Stimulated activated naive CD8-positive, alpha-beta T cell treated with anti-CD3 and anti-CD28 coated beads, Interleukin-15, Interleukin-2, amounts not matched to agents 100 ng/mL and 50 ng/mL, for 24 hours (primary cell): ENCODE measurements at regions not wholly inside any gene's neighbourhood (a gene's known extent, or its start where the extent isn't known, plus 50 kb on each side); places are given as distances from the start of the nearest gene placed in this dataset.

ENCODE experiments used
- H3K27ac Mint-ChIP-seq: one replicate; pipeline ENCODE4 v1.8.0; 2021; ENCODE audit warnings: mild to moderate bottlenecking, mixed read lengths
- H3K27me3 Mint-ChIP-seq: one replicate; pipeline ENCODE4 v1.8.0; 2021; ENCODE audit warnings: mixed read lengths
- H3K36me3 Mint-ChIP-seq: one replicate; pipeline ENCODE4 v1.8.0; 2021; ENCODE audit warnings: low read depth, mixed read lengths
- H3K4me1 Mint-ChIP-seq: one replicate; pipeline ENCODE4 v1.8.0; 2021; ENCODE audit warnings: low read depth, mixed read lengths
- H3K4me3 Mint-ChIP-seq: one replicate; pipeline ENCODE4 v1.8.0; 2021; ENCODE audit warnings: mild to moderate bottlenecking, mixed read lengths
- H3K9me3 Mint-ChIP-seq: one replicate; pipeline ENCODE4 v1.8.0; 2021; ENCODE audit warnings: mixed read lengths

DNA sequence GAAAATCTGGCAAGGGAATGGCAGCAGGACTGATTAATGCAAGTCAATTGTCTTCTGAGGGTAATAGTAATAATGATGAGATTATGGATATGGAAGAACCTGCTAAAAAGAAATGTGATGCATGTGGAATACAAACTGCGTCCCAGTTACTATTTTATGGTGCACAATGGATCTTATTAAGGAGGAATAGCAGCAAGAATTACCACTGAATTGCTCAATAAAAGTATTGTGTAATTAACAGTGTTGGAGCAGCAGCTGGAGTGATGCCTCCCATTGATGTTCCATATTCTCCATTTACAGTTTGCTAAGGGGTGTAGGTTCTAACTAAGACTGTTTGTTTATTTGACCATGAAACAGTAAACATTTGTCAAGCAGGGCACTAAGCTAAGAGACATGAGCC is 167.9 kb downstream of the HRH4 start:
- no peaks in the 10 kb centered on the region for H3K9me3 Mint-ChIP-seq
- no peaks in the 10 kb centered on the region for H3K4me1 Mint-ChIP-seq
- no peaks in the 10 kb centered on the region for H3K36me3 Mint-ChIP-seq
- no peak overlapping the region for H3K27ac Mint-ChIP-seq
- no peak overlapping the region for H3K4me3 Mint-ChIP-seq
- H3K27me3 Mint-ChIP-seq = peaks cover 11% of the 10 kb centered on the region

DNA sequence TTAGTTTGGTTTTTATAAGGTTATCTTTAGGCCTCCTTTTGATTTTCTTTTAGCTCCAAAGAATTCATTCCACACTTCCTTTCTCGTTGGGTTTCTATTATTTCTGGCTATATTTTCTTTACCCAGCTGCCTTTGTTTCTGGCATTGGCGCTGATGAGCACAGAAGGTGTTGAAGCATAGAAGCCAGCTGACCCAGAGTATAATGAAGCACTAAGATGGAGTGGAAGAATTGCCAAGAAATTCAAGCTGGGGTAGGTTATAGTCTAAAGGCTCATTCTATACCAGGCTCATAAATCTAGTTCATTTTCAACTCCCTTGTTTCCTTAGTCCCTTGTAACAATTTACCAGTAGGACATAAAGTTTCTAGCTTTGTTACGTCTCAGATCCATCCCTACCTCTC is 169.5 kb downstream of the HRH4 start:
- Mint-ChIP-seq H3K9me3 (no peaks in the 10 kb centered on the region), H3K27me3 (peaks cover 11% of the 10 kb centered on the region), H3K4me3 (no peak overlapping the region), H3K36me3 (no peaks in the 10 kb centered on the region), H3K4me1 (no peaks in the 10 kb centered on the region), H3K27ac (no peak overlapping the region)

DNA sequence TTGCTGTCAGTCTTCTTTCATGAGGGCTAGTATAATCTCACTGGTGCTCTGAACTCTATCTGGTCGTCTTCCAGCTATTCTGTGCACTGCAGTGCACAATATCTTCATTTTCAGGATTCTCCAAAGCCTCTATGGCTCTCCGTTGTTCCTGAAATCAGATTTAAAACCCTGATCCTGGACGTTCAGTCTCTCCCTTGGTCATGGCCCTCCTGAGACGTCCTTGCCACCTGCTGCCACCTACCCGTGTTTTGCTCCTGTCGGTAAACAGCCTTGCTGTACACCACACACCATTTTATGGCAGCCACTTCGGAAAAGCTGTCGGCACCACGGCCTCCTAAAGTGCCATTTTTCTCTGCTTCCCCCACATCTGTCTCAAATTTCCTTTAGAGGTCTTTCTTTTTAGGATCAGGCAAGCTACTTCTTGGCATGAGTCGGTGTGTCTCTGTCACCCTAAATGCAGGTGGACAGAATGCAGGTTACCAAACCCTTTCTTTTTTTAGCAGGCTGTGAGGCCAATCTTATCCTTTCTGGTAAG is 170.0 kb downstream of the HRH4 start:
- no peak overlapping the region for H3K27ac Mint-ChIP-seq
- no peak overlapping the region for H3K4me3 Mint-ChIP-seq
- no peaks in the 10 kb centered on the region for H3K9me3 Mint-ChIP-seq
- peaks cover 11% of the 10 kb centered on the region for H3K27me3 Mint-ChIP-seq
- no peaks in the 10 kb centered on the region for H3K4me1 Mint-ChIP-seq
- no peaks in the 10 kb centered on the region for H3K36me3 Mint-ChIP-seq

DNA sequence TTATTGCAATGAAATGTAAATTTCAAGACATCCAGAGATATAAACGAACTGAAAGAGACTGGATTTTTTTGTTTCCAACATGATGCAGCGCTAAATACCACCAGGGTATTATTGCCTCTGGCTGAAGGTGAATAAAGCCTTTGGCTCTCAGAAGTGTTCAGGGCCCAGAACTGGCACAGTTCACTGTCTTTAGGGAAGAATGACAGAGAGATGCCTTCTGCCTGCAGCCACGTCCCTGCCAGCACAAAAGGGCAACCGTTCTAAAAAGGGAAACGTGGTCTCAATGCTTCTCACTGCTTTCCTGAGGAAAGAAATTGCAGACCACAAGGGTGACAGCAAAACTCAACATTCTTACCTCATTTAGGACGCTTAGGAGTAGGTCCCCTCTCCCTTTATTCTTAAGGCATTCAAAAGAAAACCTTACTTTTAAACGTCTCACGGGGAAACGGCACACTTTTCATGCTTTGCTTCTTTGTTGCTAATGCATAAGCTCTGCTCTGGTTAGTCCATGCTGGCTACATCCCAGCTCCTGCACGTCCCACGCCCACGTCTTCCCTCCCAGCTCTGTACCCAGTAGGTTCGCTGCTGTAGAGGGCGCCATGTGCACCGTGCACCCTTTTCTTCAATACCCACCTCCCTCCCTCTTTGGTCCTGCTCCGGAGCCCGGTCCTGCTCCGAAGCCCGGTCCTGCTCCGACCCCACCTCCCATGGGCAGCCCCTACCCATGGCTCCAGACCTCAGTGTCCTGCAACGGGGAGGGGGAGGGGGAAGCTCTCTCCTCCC is 171.0 kb downstream of the HRH4 start:
- Mint-ChIP-seq H3K36me3 (no peaks in the 10 kb centered on the region), H3K4me3 (no peak overlapping the region), H3K27ac (no peak overlapping the region), H3K27me3 (peaks cover 11% of the 10 kb centered on the region), H3K4me1 (no peaks in the 10 kb centered on the region), H3K9me3 (no peaks in the 10 kb centered on the region)

DNA sequence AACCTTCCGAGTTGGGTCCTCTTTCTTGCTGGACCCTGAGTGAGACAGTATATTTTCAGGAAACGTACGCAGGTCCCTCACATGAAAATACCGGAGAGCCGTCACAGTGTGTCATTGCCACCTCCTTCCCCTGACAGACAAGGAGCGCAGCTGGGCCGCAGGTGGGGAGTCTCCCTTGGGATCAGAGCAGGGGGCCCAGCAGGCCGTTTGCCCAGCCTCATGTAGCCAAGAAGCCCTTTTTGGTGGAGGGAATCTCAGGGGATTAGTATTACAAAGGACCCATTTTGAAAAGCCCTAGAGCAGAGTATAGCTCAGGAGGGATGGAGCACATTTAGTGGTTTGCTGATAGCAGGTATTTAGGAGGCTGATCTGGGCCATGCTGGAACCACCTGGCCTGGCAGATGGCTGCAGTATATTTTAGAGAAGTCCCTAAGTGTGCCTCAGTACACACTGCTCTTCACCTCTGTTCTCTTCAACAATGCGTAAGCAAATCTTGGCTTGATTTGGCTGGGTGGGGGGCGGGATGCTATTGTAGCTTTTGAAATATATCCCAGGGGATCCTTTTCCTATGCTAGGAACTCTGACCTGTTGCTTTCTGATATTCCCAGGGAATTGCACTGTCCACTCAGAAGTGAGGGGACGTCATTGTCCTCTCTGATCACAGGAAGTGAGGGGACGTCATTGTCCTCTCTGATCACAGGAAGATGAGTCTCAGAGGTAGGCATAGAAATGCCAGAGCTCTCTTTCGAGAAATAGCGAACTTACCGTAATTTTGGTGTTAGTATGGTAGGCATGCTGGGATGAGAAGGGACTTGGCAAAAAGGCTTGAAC is 171.9 kb downstream of the HRH4 start:
- Mint-ChIP-seq H3K36me3 (no peaks in the 10 kb centered on the region), H3K27ac (no peak overlapping the region), H3K4me3 (no peak overlapping the region), H3K4me1 (no peaks in the 10 kb centered on the region), H3K9me3 (no peaks in the 10 kb centered on the region), H3K27me3 (peaks cover 11% of the 10 kb centered on the region)

DNA sequence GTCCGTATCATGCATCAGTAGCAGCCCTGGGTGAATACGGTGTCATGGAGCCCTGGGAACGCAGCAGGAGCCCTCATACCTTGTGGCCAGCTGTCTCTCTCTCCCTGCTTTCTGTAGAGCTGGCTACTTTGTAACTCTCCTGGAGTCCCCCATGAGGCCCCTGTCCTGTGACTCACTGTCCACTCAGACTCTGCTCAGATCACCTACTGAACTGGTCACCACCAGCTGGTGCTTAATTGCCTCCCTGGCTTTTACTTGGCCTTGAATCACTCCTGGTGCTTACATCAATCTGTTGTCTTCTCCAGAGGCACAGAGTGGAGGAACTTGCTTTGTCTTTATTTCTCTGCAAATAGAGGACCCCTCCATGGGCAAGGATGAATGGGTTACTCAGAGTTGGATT is 172.7 kb downstream of the HRH4 start:
- Mint-ChIP-seq H3K4me1 (no peaks in the 10 kb centered on the region), H3K27me3 (peaks cover 5% of the 10 kb centered on the region), H3K4me3 (no peak overlapping the region), H3K36me3 (no peaks in the 10 kb centered on the region), H3K9me3 (no peaks in the 10 kb centered on the region), H3K27ac (no peak overlapping the region)

DNA sequence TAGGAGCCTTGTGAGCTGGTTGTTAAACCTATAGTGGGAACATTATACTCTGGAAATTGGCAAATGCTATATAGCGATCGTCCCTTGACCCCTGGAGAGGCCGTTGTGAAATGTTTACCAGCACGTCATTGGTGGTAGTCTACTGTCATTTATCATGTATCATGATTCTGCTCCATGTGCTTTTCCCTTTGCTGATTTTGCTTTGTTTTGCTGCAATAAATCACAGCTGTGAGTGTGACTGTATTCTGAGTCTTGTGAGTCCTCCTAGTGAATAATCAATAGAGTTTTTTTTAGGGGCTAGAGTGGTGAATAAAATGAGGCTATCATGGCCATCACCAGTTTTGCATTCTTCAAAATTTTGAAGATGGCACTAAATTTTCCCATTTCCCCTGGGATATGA is 189.1 kb downstream of the HRH4 start:
- H3K27ac Mint-ChIP-seq = no peak overlapping the region
- peaks cover 4% of the 10 kb centered on the region for H3K9me3 Mint-ChIP-seq
- no peaks in the 10 kb centered on the region for H3K27me3 Mint-ChIP-seq
- no peak overlapping the region for H3K4me3 Mint-ChIP-seq
- H3K36me3 Mint-ChIP-seq = no peaks in the 10 kb centered on the region
- no peaks in the 10 kb centered on the region for H3K4me1 Mint-ChIP-seq

DNA sequence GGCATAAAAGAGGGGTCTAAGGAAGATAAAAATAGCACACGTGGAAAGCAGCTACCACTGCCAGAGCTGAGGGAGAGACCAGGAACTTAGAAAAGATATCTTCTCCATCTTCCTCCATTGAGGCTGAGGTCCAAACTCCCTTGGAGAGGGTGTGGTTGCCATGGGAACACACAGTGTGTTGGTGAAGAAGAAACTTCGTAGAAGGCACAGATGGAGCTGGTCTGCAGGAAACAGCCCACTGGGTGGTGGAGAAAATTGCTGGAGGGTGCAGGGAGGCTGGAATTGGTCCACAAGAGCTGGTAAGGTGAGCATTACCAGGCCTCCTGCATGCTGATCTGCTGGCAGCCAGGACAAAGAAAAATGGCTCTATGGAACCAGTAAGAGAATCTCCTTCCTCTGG is 191.0 kb downstream of the HRH4 start:
- Mint-ChIP-seq H3K36me3 (no peaks in the 10 kb centered on the region), H3K4me1 (no peaks in the 10 kb centered on the region), H3K27ac (no peak overlapping the region), H3K9me3 (peaks cover 4% of the 10 kb centered on the region), H3K4me3 (no peak overlapping the region), H3K27me3 (no peaks in the 10 kb centered on the region)

DNA sequence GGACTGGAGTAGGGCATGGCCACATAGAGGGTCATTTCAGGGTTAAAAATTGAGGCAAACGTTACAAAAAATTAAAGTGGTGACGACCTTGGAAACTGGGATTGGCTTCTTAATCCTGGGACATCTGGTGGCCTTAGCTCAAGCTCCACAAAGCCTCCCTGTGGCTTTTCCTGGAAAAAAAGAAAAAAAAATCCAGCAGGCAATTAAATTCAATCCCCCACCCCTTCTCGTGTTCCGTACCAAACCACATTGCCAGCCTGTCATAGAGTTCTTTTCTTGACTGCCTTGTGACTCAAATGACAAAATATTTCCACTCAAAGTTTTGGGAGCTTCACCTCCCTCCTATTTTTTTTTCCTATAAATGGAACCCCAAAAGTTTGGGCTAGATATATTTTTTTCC is 195.6 kb downstream of the HRH4 start:
- H3K36me3 Mint-ChIP-seq = no peaks in the 10 kb centered on the region
- H3K4me3 Mint-ChIP-seq = no peak overlapping the region
- no peaks in the 10 kb centered on the region for H3K27me3 Mint-ChIP-seq
- peaks cover 16% of the 10 kb centered on the region for H3K4me1 Mint-ChIP-seq
- H3K9me3 Mint-ChIP-seq = peaks cover 2% of the 10 kb centered on the region
- H3K27ac Mint-ChIP-seq = no peak overlapping the region

DNA sequence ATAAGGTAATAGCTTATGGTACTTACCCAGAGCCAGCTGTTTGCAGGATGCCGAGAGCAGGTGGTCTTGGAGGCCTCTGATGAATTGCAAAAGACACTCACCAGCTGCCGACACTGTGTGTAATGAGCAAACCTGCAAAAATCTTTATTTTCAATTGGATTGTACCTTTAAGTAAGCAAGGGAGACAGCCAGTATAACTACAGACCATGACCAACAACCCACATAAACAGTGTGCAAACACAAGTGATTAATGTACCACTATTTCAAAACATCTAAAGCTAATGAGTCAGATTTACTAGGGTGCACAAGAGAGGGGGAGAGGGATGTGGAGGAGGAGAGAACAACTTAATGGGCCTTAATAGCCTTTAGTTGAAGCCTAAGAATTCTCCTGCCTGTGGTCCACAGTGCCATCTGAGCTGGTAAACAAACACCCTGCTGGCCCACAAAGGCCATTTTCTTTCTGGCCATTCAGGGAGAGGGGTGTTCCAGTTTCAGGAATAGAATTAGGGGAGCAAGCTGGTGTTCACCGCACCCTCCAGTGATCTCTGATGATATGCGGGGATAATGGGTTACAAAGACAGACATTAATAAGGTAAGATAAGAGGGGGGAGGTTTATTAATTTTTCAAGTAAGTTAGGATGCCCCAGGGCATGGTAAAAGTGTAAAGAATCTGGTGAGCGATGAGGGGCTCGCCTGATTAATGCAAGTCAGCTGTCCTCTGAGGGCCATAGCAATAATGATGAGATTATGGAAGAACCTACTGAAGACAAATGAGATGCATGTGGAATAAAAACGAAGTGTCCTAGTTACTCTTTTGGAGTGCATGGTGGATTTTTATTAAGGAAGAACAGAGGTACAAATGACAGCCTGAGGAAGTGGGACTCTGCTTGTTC is 196.4 kb downstream of the HRH4 start:
- no peak overlapping the region for H3K4me3 Mint-ChIP-seq
- no peaks in the 10 kb centered on the region for H3K36me3 Mint-ChIP-seq
- H3K27me3 Mint-ChIP-seq = peaks cover under 1% of the 10 kb centered on the region
- peaks cover 18% of the 10 kb centered on the region for H3K4me1 Mint-ChIP-seq
- H3K9me3 Mint-ChIP-seq = no peaks in the 10 kb centered on the region
- no peak overlapping the region for H3K27ac Mint-ChIP-seq

DNA sequence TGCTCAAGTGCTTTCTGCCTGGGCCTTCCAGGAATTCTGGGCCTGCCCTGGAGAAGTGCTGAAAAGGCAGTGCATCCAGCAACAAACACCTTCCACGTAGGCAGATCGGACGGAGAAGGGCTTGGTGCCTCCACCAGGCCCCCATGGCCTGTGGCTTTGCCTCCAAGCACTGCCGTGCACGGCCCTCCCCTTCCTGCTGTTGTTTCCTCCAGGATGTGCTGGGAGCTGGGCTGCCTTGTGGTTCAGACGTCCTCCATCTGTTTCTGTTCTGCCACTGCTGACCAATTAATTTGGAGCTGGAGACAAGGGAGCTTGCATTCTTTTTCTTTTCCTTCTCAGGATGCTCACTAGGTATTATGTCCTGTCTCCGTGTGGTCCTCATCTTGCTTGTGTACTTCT is 197.0 kb downstream of the HRH4 start:
- Mint-ChIP-seq H3K27ac (no peak overlapping the region), H3K36me3 (no peaks in the 10 kb centered on the region), H3K4me1 (peaks cover 18% of the 10 kb centered on the region), H3K4me3 (no peak overlapping the region), H3K9me3 (no peaks in the 10 kb centered on the region), H3K27me3 (peaks cover 5% of the 10 kb centered on the region)

DNA sequence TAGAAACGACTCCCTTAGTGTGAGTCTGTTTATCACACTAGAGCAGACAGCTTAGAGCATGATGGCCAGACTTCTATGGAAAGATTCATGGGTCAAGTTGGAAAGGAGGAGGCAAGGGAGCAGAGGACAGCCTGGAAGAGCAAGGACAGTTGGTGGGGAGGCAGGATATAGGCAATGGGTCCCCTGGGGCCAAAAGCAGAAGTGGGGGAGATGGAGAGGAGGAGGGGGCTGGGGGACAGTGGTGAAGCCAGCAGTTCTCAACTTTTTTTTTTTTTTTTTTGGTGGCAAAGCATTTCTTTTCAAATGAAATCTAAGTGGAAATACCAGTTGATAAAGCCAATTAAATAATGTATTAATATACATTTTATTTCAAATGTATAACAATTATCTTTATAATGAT is 197.9 kb downstream of the HRH4 start:
- Mint-ChIP-seq H3K4me1 (peaks cover 18% of the 10 kb centered on the region), H3K36me3 (no peaks in the 10 kb centered on the region), H3K9me3 (no peaks in the 10 kb centered on the region), H3K27ac (peak overlapping the region; percentile 4), H3K4me3 (no peak overlapping the region), H3K27me3 (peaks cover 9% of the 10 kb centered on the region)

DNA sequence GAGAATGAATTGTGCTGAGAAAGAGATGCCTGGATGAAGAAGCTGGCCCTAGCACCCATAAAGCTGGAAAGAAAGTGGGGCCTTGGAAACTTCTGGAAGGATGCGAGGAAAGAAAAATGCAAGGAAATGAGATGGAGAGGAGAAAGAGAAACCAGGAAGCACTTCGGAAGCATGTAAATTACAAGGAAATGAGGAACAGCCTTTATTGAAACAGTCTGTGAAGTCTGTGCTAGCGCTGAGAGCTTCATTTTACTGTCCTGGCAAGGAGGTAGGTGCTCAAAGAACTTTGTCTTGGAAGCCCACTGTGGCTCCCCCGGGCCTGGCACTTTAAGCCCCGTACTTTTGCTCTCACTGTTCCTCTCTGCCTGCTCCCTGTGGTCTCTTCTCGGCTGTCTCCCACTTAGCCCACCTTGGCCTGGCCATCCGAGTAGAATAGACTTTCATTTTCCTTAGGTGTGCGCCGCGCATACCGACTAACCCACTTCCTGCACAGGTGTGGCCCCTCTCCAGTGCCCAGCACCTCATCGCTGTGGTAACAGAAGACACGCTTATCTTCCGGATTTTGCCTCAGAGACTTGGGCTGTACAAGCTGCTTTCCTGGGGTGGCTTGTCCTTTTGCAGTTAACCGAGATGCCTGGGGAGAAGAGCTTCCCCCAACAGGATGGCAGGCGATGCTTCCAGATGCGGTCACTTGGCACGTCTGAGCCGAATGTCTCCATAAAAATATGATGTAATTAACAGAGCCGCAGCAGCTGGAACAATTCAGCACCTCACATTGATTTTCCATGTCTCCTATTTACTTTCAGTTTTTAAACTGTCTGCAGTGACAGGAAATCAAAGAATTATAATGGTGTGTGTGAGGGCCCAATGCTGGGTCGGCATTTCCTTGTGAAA is 199.6 kb downstream of the HRH4 start:
- Mint-ChIP-seq H3K36me3 (no peaks in the 10 kb centered on the region), H3K9me3 (no peaks in the 10 kb centered on the region), H3K4me1 (peaks cover 18% of the 10 kb centered on the region), H3K4me3 (peak overlapping the region; percentile 78), H3K27ac (peak overlapping the region; percentile 65), H3K27me3 (peaks cover 12% of the 10 kb centered on the region)

DNA sequence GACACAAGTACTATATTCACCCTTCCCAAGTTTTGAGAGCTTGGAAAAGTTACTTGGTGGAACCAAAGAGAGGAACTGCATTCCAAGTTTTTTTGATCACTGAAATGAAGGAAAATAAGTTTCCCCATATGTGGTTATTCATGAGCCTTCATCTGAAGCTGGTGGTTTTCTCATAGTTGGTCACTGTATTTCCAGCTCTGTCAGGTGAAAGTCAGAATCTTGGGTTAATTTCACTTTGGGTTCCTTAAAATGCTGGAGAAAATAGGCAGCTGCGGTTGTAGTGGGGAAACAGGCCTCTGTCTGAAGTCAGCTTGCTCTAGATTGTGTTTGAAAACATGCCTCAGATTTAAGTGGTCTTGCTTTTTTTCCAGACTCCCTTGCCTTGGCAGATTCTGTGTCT is 200.5 kb downstream of the HRH4 start:
- H3K27me3 Mint-ChIP-seq = peaks cover 12% of the 10 kb centered on the region
- H3K4me3 Mint-ChIP-seq = no peak overlapping the region
- no peaks in the 10 kb centered on the region for H3K36me3 Mint-ChIP-seq
- H3K9me3 Mint-ChIP-seq = no peaks in the 10 kb centered on the region
- H3K4me1 Mint-ChIP-seq = peaks cover 18% of the 10 kb centered on the region
- no peak overlapping the region for H3K27ac Mint-ChIP-seq
